ENCODE measurements at regions not wholly inside any gene's neighbourhood (a gene's known extent, or its start where the extent isn't known, plus 50 kb on each side); places are given as distances from the start of the nearest gene placed in this dataset.

GRCh38 chr3:153385343-153385742 lies 223.3 kb downstream of the RAP2B start:
- Histone ChIP-seq H3K27ac (no peak overlapping the region), H3K9me3 (no peaks in the 10 kb centered on the region), H3K4me1 (no peaks in the 10 kb centered on the region), H3K36me3 (no peaks in the 10 kb centered on the region), H3K4me3 (no peak overlapping the region), H3K27me3 (no peaks in the 10 kb centered on the region)
- DNase-seq (ENCODE audit: low spot score in 2 of 2) = no peak
- intact Hi-C loops (cut with DNase I) = no loop called here
- TF ChIP-seq, protein P1, sequence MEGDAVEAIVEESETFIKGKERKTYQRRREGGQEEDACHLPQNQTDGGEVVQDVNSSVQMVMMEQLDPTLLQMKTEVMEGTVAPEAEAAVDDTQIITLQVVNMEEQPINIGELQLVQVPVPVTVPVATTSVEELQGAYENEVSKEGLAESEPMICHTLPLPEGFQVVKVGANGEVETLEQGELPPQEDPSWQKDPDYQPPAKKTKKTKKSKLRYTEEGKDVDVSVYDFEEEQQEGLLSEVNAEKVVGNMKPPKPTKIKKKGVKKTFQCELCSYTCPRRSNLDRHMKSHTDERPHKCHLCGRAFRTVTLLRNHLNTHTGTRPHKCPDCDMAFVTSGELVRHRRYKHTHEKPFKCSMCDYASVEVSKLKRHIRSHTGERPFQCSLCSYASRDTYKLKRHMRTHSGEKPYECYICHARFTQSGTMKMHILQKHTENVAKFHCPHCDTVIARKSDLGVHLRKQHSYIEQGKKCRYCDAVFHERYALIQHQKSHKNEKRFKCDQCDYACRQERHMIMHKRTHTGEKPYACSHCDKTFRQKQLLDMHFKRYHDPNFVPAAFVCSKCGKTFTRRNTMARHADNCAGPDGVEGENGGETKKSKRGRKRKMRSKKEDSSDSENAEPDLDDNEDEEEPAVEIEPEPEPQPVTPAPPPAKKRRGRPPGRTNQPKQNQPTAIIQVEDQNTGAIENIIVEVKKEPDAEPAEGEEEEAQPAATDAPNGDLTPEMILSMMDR (IDR thresholded peaks at IDR 0.05) = no peak

DNA sequence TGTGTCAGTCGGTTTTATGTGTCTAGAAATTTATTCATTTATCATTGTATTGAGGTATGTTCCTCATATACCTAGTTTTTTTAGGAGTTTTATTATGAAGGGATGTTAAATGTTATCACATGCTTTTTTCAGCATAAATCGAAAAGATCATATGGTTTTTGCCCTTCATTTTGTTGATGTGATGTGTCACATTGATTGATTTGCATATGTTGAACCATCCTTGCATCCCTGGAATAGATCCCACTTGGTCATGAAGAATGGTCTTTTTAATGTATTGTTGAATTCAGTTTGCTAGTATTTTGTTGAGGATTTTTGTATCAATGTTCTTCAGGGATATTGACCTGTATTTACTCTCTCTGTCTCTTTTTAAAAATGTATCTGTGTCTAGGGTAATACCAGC lies 230.3 kb downstream of the RAP2B start:
- DNase-seq (ENCODE audit: low spot score in 2 of 2) = no peak
- Histone ChIP-seq H3K36me3 (no peaks in the 10 kb centered on the region), H3K27me3 (no peaks in the 10 kb centered on the region), H3K4me3 (no peak overlapping the region), H3K9me3 (peaks cover 0 to 17% of the 10 kb centered on the region in 2 donors), H3K27ac (no peak overlapping the region), H3K4me1 (no peaks in the 10 kb centered on the region)
- intact Hi-C loops (cut with DNase I) = no loop called here
- TF ChIP-seq, protein P1 (IDR thresholded peaks at IDR 0.05) = no peak

GRCh38 chr3:153394017-153394416 lies 232.0 kb downstream of the RAP2B start:
- H3K27me3 ChIP-seq = no peaks in the 10 kb centered on the region
- intact Hi-C loops (cut with DNase I) = no loop called here
- no peak overlapping the region for H3K27ac ChIP-seq
- H3K9me3 ChIP-seq = peaks cover 0 to 17% of the 10 kb centered on the region in 2 donors
- DNase-seq (ENCODE audit: low spot score in 2 of 2) = no peak
- no peaks in the 10 kb centered on the region for H3K4me1 ChIP-seq
- TF ChIP-seq, protein P1 (IDR thresholded peaks at IDR 0.05) = no peak
- no peaks in the 10 kb centered on the region for H3K36me3 ChIP-seq
- no peak overlapping the region for H3K4me3 ChIP-seq

DNA sequence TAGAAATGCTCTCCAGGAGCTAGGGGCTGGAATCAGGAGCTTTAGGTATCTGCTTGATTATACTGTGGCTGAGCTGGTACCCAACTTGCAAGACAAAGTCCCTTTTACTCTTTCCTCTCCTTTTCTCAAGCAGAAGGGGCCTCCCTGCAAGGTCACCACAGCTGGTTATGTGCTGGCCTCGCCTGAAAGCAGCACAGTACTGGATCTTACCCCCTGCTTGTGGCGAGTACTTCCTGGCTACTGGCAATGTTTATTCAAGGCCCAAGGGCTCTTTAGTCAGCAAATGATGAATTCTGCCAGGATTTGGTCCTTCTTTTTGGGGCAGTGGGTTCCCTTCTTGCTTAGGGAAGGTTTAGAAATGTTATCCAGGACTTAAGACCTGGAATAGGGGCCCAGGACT lies 234.6 kb downstream of the RAP2B start:
- Histone ChIP-seq H3K4me3 (no peak overlapping the region), H3K4me1 (no peaks in the 10 kb centered on the region), H3K9me3 (peaks cover 0 to 17% of the 10 kb centered on the region in 2 donors), H3K27ac (no peak overlapping the region), H3K36me3 (no peaks in the 10 kb centered on the region), H3K27me3 (no peaks in the 10 kb centered on the region)
- DNase-seq (ENCODE audit: low spot score in 2 of 2) = no peak
- intact Hi-C loops (cut with DNase I) = no loop called here
- TF ChIP-seq, protein P1 (IDR thresholded peaks at IDR 0.05) = no peak

DNA sequence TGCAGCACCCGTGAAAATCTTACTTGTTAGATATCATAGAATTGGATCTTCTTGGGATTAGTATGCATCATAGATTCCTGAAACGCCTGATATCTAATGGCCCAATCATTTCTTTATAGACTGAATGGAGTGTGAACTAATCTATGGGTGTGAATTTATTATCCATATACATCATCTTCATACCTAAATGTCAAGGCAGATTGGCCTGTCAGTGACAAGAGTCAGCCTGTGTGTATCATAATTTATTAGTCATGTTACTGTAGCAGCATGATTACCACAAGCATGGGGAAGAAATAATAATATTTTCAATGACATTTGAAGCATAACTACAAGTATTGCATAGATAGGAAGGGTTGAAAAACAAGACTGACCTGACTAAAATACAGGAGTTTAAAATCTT lies 235.8 kb downstream of the RAP2B start:
- Histone ChIP-seq H3K27ac (no peak overlapping the region), H3K4me1 (no peaks in the 10 kb centered on the region), H3K9me3 (peaks cover 0 to 17% of the 10 kb centered on the region in 2 donors), H3K36me3 (no peaks in the 10 kb centered on the region), H3K27me3 (no peaks in the 10 kb centered on the region), H3K4me3 (no peak overlapping the region)
- intact Hi-C loops (cut with DNase I) = no loop called here
- DNase-seq (ENCODE audit: low spot score in 2 of 2) = no peak
- TF ChIP-seq, protein P1 (IDR thresholded peaks at IDR 0.05) = no peak

- H3K27ac ChIP-seq = no peak overlapping the region
- TF ChIP-seq, protein P1 (IDR thresholded peaks at IDR 0.05) = no peak
- intact Hi-C loops (cut with DNase I) = no loop called here
- H3K27me3 ChIP-seq = no peaks in the 10 kb centered on the region
- peaks cover 0 to 6% of the 10 kb centered on the region in 2 donors for H3K9me3 ChIP-seq
- DNase-seq (ENCODE audit: low spot score in 2 of 2) = no peak
- H3K4me3 ChIP-seq = no peak overlapping the region
- H3K4me1 ChIP-seq = no peaks in the 10 kb centered on the region
- no peaks in the 10 kb centered on the region for H3K36me3 ChIP-seq
Measured at GRCh38 chr3:153399636-153400035, 237.6 kb downstream of the RAP2B start.
